Esophagus muscularis mucosa (tissue), 4 donors: ENCODE measurements at regions not wholly inside any gene's neighbourhood (a gene's known extent, or its start where the extent isn't known, plus 50 kb on each side); places are given as distances from the start of the nearest gene placed in this dataset.

Experiments used
- DNase-seq: peaks from one replicate; pipeline ENCODE4 v3.0.0-alpha.2; 2017; ENCODE audit errors: extremely low spot score
- H3K27ac ChIP-seq, 4 donors: fragments of 200-600 bp; sonication (generic); replicated peaks in 1 of 4; 1 replicate in 3 of 4; 2 replicates in 1 of 4; pipeline ENCODE4 v1.5.1; 2016 to 2019; ENCODE audit warnings: mild to moderate bottlenecking in 1 of 4
- H3K27me3 ChIP-seq, 4 donors: fragments of 200-600 bp; sonication (generic); one replicate each; pipeline versions ENCODE4 v1.5.1 to v1.6.0; 2016 to 2019
- H3K36me3 ChIP-seq, 4 donors: fragments of 200-600 bp; sonication (generic); one replicate each; pipeline ENCODE4 v1.5.1; 2016 to 2019
- H3K4me1 ChIP-seq, 4 donors: fragments of 200-600 bp; sonication (generic); one replicate each; pipeline ENCODE4 v1.5.1; 2016 to 2019
- H3K4me3 ChIP-seq, 4 donors: fragments of 200-600 bp; sonication (generic); 1 replicate in 2 of 4; 2 replicates in 2 of 4; pipeline ENCODE4 v1.5.1; 2016 to 2019; ENCODE audit warnings: mild to moderate bottlenecking in 4 of 4, moderate library complexity in 1 of 4
- H3K9me3 ChIP-seq, 4 donors: fragments of 200-600 bp; sonication (generic); 1 replicate in 3 of 4; 2 replicates in 1 of 4; pipeline ENCODE4 v1.5.1; 2016 to 2019
- CTCF ChIP-seq, 3 experiments: fragments of 200-600 bp in 2 of 3; fragments of 450-650 bp in 1 of 3; sonication (generic) in 2 of 3; IDR thresholded peaks; one replicate each; pipeline ENCODE4 v1.5.1; 2017 to 2019; ENCODE audit warnings: antibody characterized with exemption in 3 of 3, mild to moderate bottlenecking in 2 of 3, moderate library complexity in 1 of 3
- EP300 ChIP-seq: sonication (generic); formaldehyde crosslinking; IDR thresholded peaks from one replicate; pipeline ENCODE4 v1.6.1; 2017; ENCODE audit warnings: antibody characterized with exemption
- POLR2A ChIP-seq: fragments of 450-650 bp; IDR thresholded peaks from one replicate; pipeline ENCODE4 v1.6.1; 2017; ENCODE audit warnings: antibody characterized with exemption, moderate library complexity, mild to moderate bottlenecking, low read depth
- POLR2AphosphoS5 ChIP-seq, 2 donors: sonication (generic); formaldehyde crosslinking; IDR thresholded peaks; one replicate each; pipeline ENCODE4 v1.6.1; 2017; ENCODE audit warnings: antibody characterized with exemption in 2 of 2
- WGBS: methylation state at CpG from one replicate; pipeline ENCODE4 v1.1.5; 2018; 5-methylcytosine and 5-hydroxymethylcytosine counted together
- intact Hi-C: fragments of 100-400 bp; cut with DNase I; formaldehyde crosslinking; loops from one replicate; pipeline ENCODE4 v1.15.1; 2023

GRCh38 chr11:129279326-129280026 lies 87.4 kb upstream of the ARHGAP32 start:
- peak overlapping the region; percentile 8 to 70 (median 60) for H3K27ac ChIP-seq
- under 1% methylated on average over 40 of the region's 103 CpGs for WGBS
- peak overlapping the region; percentile 68 to 78 (median 73) for H3K4me3 ChIP-seq
- DNase-seq, result no peak
- no peaks in the 10 kb centered on the region for H3K27me3 ChIP-seq
- no peaks in the 10 kb centered on the region for H3K9me3 ChIP-seq
- no peaks in the 10 kb centered on the region for H3K36me3 ChIP-seq
- intact Hi-C loops, result loop anchor here (10.0 kb wide), 1 partner anchor 55 kb away; no protein-coding TSS in a partner anchor
- H3K4me1 ChIP-seq, result peaks cover 23 to 46% (median 40%) of the 10 kb centered on the region in 4 donors
- TF ChIP-seq EP300 (no peak), CTCF (IDR thresholded peaks at IDR 0.05) (no peak), POLR2AphosphoS5 (IDR thresholded peaks at IDR 0.05) (peak in 1 of 2 donors; percentile 26), POLR2A (no peak)

- H3K4me3 ChIP-seq, result peak overlapping the region; percentile 68 to 78 (median 73)
- H3K4me1 ChIP-seq, result peaks cover 23 to 50% (median 39%) of the 10 kb centered on the region in 4 donors
- no peaks in the 10 kb centered on the region for H3K27me3 ChIP-seq
- TF ChIP-seq POLR2A, result no peak
- peak in 1 of 3 experiments; percentile 6 for TF ChIP-seq CTCF (IDR thresholded peaks at IDR 0.05)
- no peak for TF ChIP-seq EP300
- TF ChIP-seq POLR2AphosphoS5 (IDR thresholded peaks at IDR 0.05), result no peak
- H3K9me3 ChIP-seq, result no peaks in the 10 kb centered on the region
- H3K27ac ChIP-seq, result peak overlapping the region; percentile 65 to 76 (median 74)
- no peaks in the 10 kb centered on the region for H3K36me3 ChIP-seq
- DNase-seq, result no peak
- 4% methylated on average over 11 of the region's 109 CpGs for WGBS
- intact Hi-C loops, result loop anchor here (10.0 kb wide), 1 partner anchor 54 kb away; no protein-coding TSS in a partner anchor
Measured at GRCh38 chr11:129278586-129279319, 86.6 kb upstream of the ARHGAP32 start.

GRCh38 chr11:129277198-129277843 lies 85.2 kb upstream of the ARHGAP32 start:
- Histone ChIP-seq H3K27ac (no peak overlapping the region), H3K36me3 (no peaks in the 10 kb centered on the region), H3K9me3 (no peaks in the 10 kb centered on the region), H3K4me3 (no peak overlapping the region), H3K27me3 (no peaks in the 10 kb centered on the region), H3K4me1 (peaks cover 23 to 50% (median 39%) of the 10 kb centered on the region in 4 donors)
- intact Hi-C loops, result loop anchor here (10.0 kb wide), 1 partner anchor 53 kb away; no protein-coding TSS in a partner anchor
- no peak for DNase-seq
- WGBS, result 86% methylated on average over 8 of the region's 8 CpGs
- no peak for TF ChIP-seq POLR2A

GRCh38 chr11:129275828-129276227 lies 83.7 kb upstream of the ARHGAP32 start:
- Histone ChIP-seq H3K27ac (no peak overlapping the region), H3K36me3 (no peaks in the 10 kb centered on the region), H3K4me3 (no peak overlapping the region), H3K27me3 (no peaks in the 10 kb centered on the region), H3K4me1 (peaks cover 23 to 50% (median 39%) of the 10 kb centered on the region in 4 donors), H3K9me3 (no peaks in the 10 kb centered on the region)
- WGBS, result 83% methylated on average over 3 of the region's 3 CpGs
- intact Hi-C loops, result loop anchor here (10.0 kb wide), 1 partner anchor 51 kb away; no protein-coding TSS in a partner anchor
- no peak for DNase-seq
- TF ChIP-seq CTCF (IDR thresholded peaks at IDR 0.05) (no peak), POLR2A (no peak), EP300 (no peak), POLR2AphosphoS5 (IDR thresholded peaks at IDR 0.05) (no peak)
